Glomerular visceral epithelial cell (primary cell): ENCODE measurements at regions not wholly inside any gene's neighbourhood (a gene's known extent, or its start where the extent isn't known, plus 50 kb on each side); places are given as distances from the start of the nearest gene placed in this dataset.

Experiments
- DNase-seq: peaks from one replicate; pipeline ENCODE4 v3.0.0-alpha.2; 2016; ENCODE audit errors: extremely low spot score

DNA sequence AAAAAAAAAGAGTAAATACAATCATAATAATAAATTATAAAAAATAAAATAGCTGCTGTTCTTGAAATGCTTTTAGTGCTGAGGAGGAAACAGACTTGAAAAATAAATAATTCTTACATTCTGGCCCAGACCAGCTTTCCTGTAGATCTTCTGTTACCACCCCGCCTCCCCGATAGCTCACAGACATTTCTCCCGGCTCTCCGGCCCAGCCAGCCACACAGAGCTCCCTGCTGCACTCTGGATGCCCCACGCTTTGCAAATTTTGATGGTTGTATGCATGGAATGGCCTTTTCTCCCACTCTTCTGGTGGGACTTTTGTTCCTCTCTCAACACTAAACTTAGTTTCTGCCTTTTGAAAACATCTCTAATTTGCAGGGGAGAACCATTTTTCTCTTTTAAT, 249.3 kb downstream of the ATP23 start:
- DNase-seq, result no peak

DNA sequence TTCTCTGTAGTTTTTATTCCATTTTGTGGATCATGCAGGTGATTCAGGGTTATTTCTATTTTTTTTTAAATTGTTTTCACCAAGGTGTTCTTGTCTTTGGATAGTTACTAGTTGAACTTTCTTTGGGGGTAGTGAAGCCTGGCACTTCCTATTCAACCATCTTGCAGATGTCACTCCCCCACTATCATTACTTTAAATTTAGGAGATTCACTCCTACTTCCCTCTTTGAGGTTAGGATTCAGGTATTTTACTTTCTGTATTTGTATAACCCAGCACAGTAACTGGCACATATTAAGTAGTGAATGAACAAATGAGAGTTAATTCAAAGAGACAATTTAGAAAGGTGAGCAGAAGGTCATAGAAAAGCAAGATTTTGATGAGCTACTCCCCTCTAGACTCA, 255.6 kb downstream of the ATP23 start:
- no peak for DNase-seq

- no peak for DNase-seq
Observed at GRCh38 chr12:58202933-58203718, 261.8 kb downstream of the ATP23 start.

DNA sequence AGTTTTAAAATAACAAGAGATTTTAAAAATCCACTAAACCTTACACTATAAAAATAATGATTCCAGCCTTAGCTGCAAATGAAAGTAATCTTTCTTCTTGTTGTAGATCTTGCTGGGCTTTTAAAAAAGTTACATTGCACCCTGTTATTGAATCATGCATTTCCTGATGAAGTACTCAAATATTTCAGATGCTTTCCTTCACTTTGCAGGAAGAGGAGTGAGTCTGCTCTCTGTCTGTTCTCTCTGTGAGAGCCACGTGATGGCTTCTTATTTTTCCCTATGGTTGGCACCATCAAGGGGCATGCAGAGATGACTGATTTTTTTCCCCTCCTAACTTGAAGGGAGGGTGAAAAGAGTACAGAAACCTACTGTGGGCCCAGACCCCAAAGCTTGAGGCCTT, 262.7 kb downstream of the ATP23 start:
- DNase-seq, result no peak

- no peak for DNase-seq
Observed at GRCh38 chr12:58206876-58207275, 265.5 kb downstream of the ATP23 start.

- DNase-seq, result no peak
Observed at GRCh38 chr12:58211211-58211610, 269.8 kb downstream of the ATP23 start.

GRCh38 chr12:58217130-58217529, 275.8 kb downstream of the ATP23 start:
- no peak for DNase-seq

- no peak for DNase-seq
Observed at GRCh38 chr12:58224536-58225105, 283.3 kb downstream of the ATP23 start.

DNA sequence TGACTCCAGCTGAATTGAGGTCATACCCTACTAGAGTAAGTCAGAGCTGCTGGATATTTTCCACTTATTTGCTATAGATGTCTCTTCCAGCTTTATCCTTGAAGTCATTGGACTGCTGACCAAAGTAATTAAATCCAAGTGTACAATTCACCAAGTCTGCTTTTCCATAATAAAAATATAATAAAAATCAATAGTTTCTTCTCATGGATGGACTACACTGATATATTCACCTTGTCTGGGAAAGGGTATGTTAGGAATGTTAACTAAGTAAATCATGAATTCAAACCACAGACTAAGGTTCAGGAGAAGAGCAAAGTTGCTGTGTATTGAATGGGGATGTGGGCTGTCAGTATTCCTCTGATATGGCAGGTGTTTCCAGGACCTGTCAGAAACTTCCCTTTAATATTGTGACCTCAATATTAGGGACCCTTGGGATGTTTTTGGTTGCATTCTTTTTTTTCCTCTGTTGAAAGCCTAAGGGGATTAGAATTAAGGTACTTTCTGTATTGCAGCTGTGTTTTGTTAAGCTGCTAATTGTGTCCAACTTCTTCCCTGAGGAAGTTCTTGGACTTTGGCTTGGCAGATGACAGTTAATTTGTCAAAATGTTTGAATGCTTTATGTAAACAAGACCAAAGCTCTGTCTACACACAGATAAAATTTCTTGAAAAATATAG, 284.0 kb downstream of the ATP23 start:
- no peak for DNase-seq

GRCh38 chr12:58233886-58234285, 292.5 kb downstream of the ATP23 start:
- no peak for DNase-seq

DNA sequence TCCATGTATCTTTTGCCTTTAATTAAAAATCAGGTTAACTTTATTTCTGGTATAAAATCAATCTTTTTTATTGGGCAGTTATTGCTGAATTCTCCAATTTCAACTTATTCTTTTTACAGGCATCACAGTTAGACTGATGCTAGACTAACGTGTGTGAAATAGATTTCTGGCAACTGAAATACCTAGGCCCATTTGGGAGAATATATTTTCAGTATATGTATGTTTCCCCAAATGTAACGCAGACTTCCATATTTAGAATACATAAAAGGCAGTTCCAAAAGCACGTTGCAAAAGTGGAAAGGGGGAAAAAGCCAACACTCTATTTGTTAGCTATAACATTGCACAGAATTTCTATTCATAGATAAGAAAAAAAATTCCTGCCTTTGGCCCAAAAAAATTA, 297.0 kb downstream of the ATP23 start:
- no peak for DNase-seq

- no peak for DNase-seq
Observed at GRCh38 chr12:58241099-58241498, 299.7 kb downstream of the ATP23 start.

DNA sequence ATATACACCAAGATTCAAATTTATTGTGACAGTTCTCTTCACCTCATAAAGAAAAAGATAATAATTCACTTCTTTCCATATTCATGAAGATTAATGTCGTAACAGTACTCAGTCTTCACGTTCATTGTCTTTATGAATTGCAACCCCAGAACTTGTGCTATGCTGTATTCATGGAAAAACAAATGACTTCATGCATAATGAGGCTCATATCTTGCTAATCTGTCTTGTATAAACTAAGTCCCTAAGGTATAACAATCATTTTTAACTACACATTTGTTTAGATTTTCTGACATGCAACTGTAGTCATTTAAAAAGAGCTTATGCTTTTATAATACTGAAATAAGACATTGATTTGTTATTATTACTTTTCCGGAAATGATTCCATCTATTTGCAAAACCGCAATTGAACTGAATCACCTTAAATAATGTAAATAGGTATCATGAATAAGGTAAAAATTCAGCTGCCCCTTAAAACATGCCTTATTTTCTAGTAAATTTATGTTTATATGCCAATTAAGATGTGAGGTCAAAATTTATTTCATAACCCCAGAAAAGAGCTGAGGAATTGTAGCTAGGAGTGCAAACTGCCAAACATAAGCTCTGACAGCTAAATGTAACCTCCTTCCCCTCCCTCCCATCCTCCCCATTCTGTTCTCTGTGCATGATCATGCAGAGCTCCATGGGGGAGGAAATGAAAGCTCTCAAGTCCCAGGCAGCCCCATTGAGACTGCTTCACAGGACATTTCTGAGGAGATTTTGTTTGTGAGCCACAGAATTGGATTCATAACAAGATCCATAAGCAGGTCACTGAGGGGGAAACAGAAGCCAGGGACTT, 301.6 kb downstream of the ATP23 start:
- no peak for DNase-seq

DNA sequence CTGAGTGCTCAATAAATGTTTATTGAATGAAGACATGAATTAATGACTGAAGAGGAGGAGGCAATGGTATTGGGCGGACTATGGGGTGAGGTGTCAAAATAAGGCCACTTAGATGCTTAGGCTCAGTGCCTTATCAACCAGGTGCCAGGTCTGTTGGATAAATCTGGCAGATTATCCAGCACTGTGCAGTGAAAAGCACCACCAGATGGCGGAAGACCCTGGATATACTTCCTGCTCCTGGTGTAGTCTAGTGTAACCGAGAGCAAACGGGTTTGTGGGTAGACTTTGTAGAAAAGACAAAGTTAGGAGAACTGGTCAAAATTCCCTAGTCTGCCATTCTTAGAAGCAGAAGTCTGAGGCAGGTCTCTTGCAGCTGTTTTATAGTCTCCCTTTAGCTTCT, 306.3 kb downstream of the ATP23 start:
- DNase-seq, result peak; percentile 4

GRCh38 chr12:58248599-58248998, 307.2 kb downstream of the ATP23 start:
- no peak for DNase-seq

GRCh38 chr12:58249610-58250009, 308.2 kb downstream of the ATP23 start:
- peak; percentile 17 for DNase-seq

DNA sequence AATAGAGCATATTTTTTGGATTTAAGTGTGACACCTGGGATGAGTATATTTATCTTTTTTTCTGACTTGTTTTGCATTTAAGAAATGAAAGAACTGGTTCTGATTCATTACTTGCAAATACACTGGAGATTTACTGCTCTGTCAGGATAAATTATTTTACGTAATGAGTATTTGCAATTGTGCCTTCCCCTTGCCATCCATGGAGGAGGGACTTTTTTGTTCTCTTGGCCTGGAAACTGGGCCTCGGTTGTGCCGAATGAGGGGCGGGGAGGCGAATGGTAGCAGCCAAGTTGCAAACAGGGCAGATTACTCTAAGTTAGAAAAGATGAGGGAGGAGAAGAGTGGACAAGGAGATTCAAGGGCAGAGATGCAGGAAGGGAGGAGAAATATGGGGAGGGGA, 308.7 kb downstream of the ATP23 start:
- DNase-seq, result no peak

DNA sequence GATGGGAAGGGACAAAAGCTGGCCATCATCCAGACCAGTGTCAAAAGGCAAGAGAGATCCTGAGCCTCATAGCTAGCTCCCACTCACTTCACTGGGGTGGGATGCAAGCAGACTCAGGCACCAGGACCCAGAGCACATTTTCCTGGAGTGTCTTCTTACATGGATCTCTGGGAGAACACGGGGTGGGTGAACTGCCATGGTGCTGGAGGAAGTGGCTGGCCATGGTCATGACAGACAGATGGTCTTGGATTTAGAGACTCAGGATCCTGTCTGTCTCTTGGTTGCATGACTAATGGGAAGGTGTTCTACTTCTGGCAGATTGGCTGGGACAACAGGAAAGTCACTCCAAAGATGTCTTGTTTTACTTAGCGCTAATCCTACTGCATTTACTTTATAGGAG, 311.5 kb downstream of the ATP23 start:
- no peak for DNase-seq

DNA sequence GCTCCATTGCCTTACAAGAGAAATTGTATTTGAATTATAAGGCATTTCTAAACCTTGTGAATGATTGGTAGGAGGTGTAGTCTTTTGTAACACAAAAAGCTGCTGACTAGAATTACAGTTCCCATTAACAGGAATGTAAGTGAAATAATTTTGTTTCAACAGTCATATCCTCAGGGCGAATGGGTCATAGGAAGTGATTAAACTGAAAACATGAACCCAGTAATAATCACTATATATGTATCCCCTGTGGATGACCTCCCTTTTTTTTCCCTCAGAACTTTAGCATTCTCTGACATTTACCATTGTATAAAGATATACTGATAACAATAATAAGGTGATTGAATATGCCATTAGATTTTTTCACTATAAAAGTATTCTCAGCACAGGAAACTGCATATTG, 312.3 kb downstream of the ATP23 start:
- no peak for DNase-seq

GRCh38 chr12:58254463-58255100, 313.2 kb downstream of the ATP23 start:
- DNase-seq, result no peak

- no peak for DNase-seq
Observed at GRCh38 chr12:58262796-58263195, 321.4 kb downstream of the ATP23 start.

- DNase-seq, result no peak
Observed at GRCh38 chr12:58263816-58264215, 322.4 kb downstream of the ATP23 start.
